RWPE2 (cell line): ENCODE measurements at regions not wholly inside any gene's neighbourhood (a gene's known extent, or its start where the extent isn't known, plus 50 kb on each side); places are given as distances from the start of the nearest gene placed in this dataset.

Experiments used
- ATAC-seq: fragments of 200-7000 bp; cut with Tn5 transposase; 3 replicates; pipeline ENCODE4 v1.9.1; 2021; ENCODE audit warnings: low read depth
- DNase-seq: peaks from one replicate; pipeline ENCODE4 v3.0.0-alpha.2; 2020; ENCODE audit warnings: low spot score
- H3K27ac ChIP-seq: fragments of 450-650 bp; 2 replicates; pipeline ENCODE4 v1.5.1; 2017; ENCODE audit warnings: mild to moderate bottlenecking; ENCODE audit not compliant: poor library complexity, severe bottlenecking
- H3K27me3 ChIP-seq: fragments of 250-450 bp; sonication (Bioruptor Pico); 2 replicates; pipeline ENCODE4 v1.5.1; 2021; ENCODE audit warnings: mild to moderate bottlenecking, moderate library complexity; ENCODE audit not compliant: insufficient read depth, poor library complexity, severe bottlenecking
- H3K36me3 ChIP-seq: fragments of 250-450 bp; sonication (Bioruptor Pico); 2 replicates; pipeline ENCODE4 v1.5.1; 2020; ENCODE audit warnings: low read depth, mild to moderate bottlenecking, moderate library complexity
- H3K4me1 ChIP-seq: fragments of 250-450 bp; sonication (Bioruptor Pico); 2 replicates; pipeline ENCODE4 v1.5.1; 2021; ENCODE audit warnings: mild to moderate bottlenecking, moderate library complexity; ENCODE audit not compliant: insufficient read depth, poor library complexity, severe bottlenecking
- H3K4me3 ChIP-seq: fragments of 250-450 bp; sonication (Bioruptor Pico); 2 replicates; pipeline ENCODE4 v1.5.1; 2021; ENCODE audit warnings: mild to moderate bottlenecking, moderate library complexity; ENCODE audit not compliant: severe bottlenecking
- H3K9me3 ChIP-seq: fragments of 250-450 bp; sonication (Bioruptor Pico); 2 replicates; pipeline ENCODE4 v1.5.1; 2021; ENCODE audit warnings: mild to moderate bottlenecking, moderate library complexity; ENCODE audit not compliant: severe bottlenecking
- TF ChIP-seq, protein P1 (sequence below): fragments of 450-650 bp; IDR thresholded peaks from one replicate; pipeline ENCODE4 v1.5.1; 2017; ENCODE audit warnings: mild to moderate bottlenecking, moderate library complexity; ENCODE audit not compliant: poor library complexity, severe bottlenecking

DNA sequence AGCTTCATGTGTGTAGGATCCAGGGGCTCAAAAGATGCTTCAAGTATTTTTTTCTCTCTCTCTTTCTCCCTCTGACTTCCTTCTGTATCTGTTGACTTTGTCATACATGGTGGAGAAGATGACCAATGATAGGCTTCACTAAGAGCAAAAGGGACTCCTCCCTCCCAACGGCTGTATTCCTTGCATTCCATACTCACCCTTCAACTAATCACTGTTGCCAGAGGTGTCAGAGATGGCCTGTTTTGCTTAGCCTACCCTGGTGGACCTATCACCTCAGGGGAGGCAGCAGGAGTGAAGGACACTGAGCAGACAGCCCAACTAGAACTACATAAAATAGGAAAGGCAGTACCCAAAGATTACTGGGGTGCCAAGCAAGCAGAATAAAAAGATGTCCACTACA is 62.2 kb upstream of the C1QTNF7 start:
- no peaks in the 10 kb centered on the region for H3K4me1 ChIP-seq
- no peaks in the 10 kb centered on the region for H3K27me3 ChIP-seq
- no peak overlapping the region for H3K4me3 ChIP-seq
- no peak overlapping the region for H3K27ac ChIP-seq
- DNase-seq (no peak), ATAC-seq (no peak)
- H3K36me3 ChIP-seq, result no peaks in the 10 kb centered on the region
- TF ChIP-seq, protein P1, sequence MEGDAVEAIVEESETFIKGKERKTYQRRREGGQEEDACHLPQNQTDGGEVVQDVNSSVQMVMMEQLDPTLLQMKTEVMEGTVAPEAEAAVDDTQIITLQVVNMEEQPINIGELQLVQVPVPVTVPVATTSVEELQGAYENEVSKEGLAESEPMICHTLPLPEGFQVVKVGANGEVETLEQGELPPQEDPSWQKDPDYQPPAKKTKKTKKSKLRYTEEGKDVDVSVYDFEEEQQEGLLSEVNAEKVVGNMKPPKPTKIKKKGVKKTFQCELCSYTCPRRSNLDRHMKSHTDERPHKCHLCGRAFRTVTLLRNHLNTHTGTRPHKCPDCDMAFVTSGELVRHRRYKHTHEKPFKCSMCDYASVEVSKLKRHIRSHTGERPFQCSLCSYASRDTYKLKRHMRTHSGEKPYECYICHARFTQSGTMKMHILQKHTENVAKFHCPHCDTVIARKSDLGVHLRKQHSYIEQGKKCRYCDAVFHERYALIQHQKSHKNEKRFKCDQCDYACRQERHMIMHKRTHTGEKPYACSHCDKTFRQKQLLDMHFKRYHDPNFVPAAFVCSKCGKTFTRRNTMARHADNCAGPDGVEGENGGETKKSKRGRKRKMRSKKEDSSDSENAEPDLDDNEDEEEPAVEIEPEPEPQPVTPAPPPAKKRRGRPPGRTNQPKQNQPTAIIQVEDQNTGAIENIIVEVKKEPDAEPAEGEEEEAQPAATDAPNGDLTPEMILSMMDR, result no peak
- H3K9me3 ChIP-seq, result no peaks in the 10 kb centered on the region

DNA sequence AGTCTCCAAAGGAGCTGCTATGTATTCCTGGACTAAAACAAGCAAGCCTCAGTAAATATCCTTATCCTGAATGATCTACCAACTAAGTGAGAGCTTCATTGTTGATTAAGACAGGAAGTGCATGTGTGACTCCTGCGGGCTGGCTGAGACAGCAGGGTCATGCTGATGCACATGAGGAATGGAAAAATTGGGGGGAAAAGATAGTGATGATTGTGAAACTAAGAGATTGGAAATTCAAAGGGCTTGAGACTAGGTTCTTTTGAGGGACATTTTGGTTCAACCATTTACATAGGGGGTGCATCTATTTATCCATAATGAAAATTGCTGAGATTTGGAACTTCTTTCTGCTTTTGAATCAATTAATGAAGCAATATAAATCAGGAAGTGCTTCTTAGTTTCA is 61.1 kb upstream of the C1QTNF7 start:
- no peak overlapping the region for H3K4me3 ChIP-seq
- TF ChIP-seq, protein P1, result no peak
- no peaks in the 10 kb centered on the region for H3K4me1 ChIP-seq
- H3K27me3 ChIP-seq, result no peaks in the 10 kb centered on the region
- no peak for ATAC-seq
- DNase-seq, result no peak
- no peaks in the 10 kb centered on the region for H3K36me3 ChIP-seq
- H3K9me3 ChIP-seq, result no peaks in the 10 kb centered on the region
- no peak overlapping the region for H3K27ac ChIP-seq

DNA sequence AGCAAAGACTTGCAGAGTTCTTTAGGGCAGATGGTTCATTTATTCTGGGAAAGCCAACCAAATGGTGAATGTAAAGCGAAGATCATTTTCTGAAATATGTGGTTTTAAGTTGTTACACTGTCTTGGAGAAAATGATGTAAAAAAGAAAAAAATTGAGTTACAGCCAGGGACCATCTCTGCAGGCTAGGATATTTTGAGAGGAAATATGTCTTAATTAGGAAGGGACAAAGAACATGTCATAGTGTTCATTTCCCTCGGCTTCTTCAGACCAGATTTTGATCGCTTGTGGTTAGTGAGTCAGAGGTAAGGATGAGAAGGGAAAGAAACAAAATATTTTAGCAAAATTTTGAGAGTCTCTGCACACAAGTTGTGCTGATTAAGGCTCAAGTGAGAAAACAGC is 59.0 kb upstream of the C1QTNF7 start:
- DNase-seq, result no peak
- no peaks in the 10 kb centered on the region for H3K4me1 ChIP-seq
- no peak for ATAC-seq
- no peaks in the 10 kb centered on the region for H3K27me3 ChIP-seq
- no peaks in the 10 kb centered on the region for H3K36me3 ChIP-seq
- no peak overlapping the region for H3K27ac ChIP-seq
- H3K9me3 ChIP-seq, result no peaks in the 10 kb centered on the region
- TF ChIP-seq, protein P1, result no peak
- H3K4me3 ChIP-seq, result no peak overlapping the region

DNA sequence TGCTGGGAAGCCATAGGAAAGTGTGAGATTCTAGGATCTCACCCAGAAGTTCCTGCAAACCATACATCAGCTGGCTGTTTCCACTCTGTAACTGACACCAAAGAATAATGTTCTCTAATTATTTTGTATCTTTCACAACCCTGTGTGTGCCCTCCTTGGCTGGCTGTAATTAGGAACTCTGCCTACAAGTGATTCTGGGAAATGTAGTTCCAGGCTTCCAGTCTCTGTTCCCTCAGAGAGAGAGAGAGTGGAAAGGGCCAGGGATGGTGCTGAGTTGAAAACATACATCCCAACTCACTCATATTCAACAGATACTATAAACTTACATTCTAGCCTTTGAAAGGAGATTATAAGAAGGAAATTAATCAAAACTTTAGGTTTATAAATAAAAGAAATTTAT is 57.5 kb upstream of the C1QTNF7 start:
- ATAC-seq, result no peak

DNA sequence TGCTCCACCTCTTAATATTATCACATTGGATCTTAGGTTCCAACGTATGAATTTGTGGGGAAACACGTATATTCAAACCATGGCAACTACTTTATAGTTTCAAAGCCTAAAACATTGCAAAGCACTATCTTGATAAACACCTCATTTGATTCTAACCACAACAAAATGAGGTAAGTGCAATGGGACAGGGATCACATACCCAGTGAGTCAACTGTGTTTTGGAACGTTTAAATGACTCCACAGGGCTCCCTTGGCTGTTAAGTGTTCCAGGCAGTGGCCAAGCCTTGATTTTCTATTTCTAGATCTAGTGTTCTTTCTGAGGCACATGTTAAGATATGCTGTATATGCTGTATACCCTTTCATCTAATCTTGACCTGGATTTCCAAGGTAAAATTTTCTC is 54.5 kb upstream of the C1QTNF7 start:
- TF ChIP-seq, protein P1, result no peak
- no peak overlapping the region for H3K27ac ChIP-seq
- H3K9me3 ChIP-seq, result no peaks in the 10 kb centered on the region
- no peaks in the 10 kb centered on the region for H3K27me3 ChIP-seq
- DNase-seq (no peak), ATAC-seq (no peak)
- no peak overlapping the region for H3K4me3 ChIP-seq
- H3K36me3 ChIP-seq, result no peaks in the 10 kb centered on the region
- H3K4me1 ChIP-seq, result peaks cover 28% of the 10 kb centered on the region

More for the DNA sequence above, 57.5 kb upstream of the C1QTNF7 start:
- Histone ChIP-seq H3K4me3 (no peak overlapping the region), H3K36me3 (no peaks in the 10 kb centered on the region), H3K27ac (no peak overlapping the region), H3K9me3 (no peaks in the 10 kb centered on the region), H3K4me1 (no peaks in the 10 kb centered on the region), H3K27me3 (no peaks in the 10 kb centered on the region)
- TF ChIP-seq, protein P1, result no peak
- no peak for DNase-seq
